ENCODE measurements at regions not wholly inside any gene's neighbourhood (a gene's known extent, or its start where the extent isn't known, plus 50 kb on each side); places are given as distances from the start of the nearest gene placed in this dataset.
"Not testable (repeated sequence)": the region's sequence is repeated elsewhere in the genome, so short reads cannot be mapped to it uniquely, and the experiment has no call there.

DNA sequence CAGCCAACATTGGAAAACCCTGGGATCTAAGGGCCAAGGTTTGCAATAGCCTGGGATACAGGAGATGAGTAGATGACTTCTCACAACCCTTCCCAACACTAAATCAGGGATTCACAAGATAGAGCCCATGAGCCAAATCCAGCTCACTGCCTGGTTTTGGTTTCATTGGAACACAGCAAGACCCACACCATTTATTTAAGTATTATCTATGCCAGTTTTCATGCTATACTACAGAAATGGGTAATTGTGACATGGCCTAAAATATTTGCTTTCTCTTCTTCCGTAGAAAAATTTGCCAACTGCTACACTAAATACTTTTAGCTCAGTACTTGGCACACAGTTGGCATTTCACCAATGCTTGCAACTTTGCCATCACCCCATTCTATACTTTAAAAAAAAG, 132.0 kb upstream of the LMCD1 start:
- no peak for DNase-seq

- no peak for DNase-seq
Measured at GRCh38 chr3:8371085-8371551, 130.5 kb upstream of the LMCD1 start.

DNA sequence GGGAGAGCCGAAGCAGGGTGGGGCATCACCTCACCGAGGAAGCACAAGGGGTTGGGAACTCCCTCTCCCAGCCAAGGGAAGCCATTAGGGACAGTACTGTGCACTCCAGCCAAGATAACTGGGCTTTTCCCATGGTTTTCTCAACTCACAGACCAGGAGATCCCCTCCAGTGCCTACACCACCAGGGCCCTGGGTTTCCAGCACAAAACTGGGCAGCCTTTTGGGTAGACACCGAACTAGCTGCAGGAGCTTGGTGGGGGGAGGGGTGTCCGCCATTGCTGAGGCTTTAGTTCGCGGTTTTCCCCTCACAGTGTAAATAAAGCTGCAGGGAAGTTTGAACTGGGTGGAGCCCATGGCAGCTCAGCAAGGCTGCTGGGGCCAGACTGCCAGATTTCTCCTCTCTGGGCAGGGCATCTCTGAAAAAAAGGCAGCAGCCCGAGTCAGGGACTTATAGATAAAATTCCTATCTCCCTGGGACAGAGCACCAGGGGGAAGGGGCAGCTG, 129.6 kb upstream of the LMCD1 start:
- DNase-seq, result no peak

DNA sequence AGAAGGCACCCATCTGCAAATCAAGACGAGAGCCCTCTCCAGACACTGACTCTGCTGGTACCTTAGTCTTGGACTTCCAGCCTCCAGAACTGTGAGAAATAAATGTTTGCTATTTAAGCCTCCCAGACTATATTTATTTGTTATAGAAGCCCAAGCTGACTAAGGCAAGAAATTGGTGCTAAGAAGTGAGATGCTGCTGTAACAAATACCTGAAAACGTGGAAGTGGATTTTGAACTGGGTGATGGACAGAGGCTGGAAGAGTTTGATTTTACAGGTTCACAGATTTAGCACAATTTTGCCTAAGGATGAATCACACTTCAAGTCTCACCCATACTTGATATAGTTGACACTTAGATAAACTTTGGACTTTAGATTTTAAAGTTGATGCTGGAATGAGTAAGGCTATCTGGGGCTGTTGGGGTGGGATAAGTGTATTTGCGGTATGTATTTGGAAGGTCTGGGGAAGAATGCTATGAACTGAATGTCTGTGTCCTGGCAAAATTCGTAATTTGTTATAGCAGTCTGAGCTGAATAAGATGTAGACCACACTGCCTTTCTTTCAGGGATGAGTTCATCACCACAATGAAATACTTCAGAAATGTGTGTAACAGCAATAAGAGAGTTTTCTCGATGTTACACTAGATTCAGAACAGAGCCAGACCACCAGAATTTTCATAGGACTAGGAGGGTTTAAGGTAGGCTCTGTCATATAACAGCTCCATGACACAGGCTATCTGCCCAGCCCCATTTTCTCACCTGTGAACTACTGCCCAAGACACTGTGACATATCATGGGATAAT, 120.5 kb upstream of the LMCD1 start:
- DNase-seq, result no peak

DNA sequence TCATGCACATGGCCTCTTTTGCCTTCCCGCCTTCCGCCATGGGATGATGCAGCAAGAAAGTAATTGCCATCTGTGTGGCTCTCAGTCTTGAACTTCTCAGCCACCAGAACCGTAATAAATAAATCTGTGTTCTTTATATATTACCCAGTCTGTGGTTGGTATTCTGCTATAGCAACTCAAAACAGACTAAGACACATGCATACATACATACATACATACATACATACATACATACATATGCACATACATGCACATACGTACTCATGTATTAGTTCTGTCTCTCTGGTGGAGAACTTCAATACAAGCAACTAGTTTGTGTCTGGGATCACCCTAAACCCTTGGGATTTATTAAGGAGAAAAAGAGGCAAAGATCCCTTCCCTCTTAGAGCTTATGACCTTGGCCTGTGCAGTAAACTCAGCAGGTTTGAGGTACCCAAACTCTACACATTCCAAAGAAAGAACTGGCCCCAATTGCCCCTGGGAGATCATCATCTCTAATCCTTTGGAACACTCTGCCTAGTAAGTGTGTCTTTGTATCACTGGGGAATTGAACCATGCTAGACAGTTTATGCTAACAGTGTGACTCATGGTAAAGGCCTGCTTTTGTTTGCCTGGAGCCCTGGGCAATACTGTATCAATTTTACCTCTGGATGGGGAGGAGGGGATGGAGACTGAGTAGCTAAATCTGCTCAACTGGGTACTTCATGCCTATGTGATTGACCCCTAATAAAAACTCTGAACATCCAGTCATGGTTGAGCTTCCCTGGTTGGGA, 115.6 kb upstream of the LMCD1 start:
- DNase-seq, result no peak

GRCh38 chr3:8387571-8387970, 114.1 kb upstream of the LMCD1 start:
- no peak for DNase-seq

- no peak for DNase-seq
Measured at GRCh38 chr3:8399686-8400085, 101.9 kb upstream of the LMCD1 start.

GRCh38 chr3:8400911-8401310, 100.7 kb upstream of the LMCD1 start:
- DNase-seq, result no peak

- DNase-seq, result no peak
Measured at GRCh38 chr3:8403996-8404395, 97.6 kb upstream of the LMCD1 start.

DNA sequence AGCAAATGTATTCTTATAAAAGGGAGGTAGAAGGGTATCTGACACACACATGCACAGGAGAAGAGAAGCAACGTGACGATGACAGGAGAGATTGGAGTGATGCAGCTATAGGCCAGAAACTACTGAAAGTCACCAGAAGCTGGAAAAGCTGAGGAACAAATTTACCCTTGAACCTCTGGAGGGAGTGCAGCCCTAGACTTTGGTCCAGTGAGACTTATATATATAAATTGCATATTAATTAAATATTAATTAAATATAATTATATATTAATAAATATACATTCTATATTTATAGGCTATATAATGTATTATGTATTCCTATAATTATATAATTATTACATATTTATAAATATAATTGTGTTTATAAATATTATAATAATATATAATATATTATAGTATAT, 96.5 kb upstream of the LMCD1 start:
- DNase-seq, result no peak

- DNase-seq, result no peak
Measured at GRCh38 chr3:8406479-8406878, 95.1 kb upstream of the LMCD1 start.

- no peak for DNase-seq
Measured at GRCh38 chr3:8413337-8413926, 88.2 kb upstream of the LMCD1 start.

GRCh38 chr3:8416965-8417364, 84.7 kb upstream of the LMCD1 start:
- no peak for DNase-seq

DNA sequence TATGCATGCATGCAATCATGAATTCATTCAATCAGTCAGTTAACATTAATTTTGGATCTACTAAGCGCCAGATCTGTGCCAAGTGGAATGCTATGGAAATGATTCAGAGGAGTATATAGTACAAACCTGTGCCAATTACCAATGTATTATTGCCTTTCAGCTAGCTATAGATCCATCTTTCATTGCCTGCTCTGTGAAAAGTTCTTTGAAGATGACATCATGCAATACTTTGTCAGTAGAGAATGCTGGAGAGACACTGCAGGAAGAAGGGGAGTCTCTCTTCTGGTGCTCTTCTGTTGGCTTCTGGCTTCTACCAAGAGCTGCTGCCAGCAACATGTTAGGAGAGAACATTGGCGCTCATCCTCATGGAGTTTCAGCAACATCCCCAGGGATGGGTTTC, 81.0 kb upstream of the LMCD1 start:
- no peak for DNase-seq

DNA sequence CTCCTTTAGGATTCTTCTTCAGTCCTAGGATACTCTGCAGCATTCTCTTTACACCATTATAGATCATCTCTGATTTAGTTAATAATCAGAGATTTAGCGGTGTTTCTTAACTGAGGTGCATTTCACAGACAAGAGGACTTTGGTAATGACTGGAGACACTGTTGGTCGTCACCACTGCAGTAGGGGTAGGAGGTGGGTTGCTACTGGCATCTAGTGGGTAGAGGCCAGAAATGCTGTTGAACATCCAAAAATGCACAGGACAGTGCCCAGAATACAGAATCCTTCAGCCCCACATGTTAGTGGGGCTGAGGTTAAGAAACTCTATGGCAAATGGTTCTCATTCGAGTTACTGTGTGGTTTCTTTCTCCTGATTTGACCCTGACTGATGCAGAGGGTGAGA, 80.4 kb upstream of the LMCD1 start:
- no peak for DNase-seq

- DNase-seq, result no peak
Measured at GRCh38 chr3:8421711-8422110, 79.9 kb upstream of the LMCD1 start.

DNA sequence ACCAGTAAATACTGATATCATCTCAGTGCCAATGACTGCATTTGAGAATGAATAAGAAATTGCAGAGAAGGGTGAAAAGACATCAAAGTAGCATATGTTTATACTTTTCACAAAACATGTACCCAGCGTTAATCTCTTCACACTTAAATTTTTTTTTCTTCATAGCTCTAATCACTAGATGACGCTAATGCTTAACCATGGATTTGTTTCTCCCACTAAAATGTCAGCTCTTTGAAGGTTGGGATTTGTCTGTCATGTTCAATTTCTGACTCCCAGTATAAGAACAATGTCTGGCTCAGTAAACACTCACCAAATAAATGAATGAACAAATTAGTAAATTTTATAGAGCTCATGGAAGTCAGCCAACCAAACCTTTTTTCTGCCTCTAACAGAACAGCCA, 78.3 kb upstream of the LMCD1 start:
- DNase-seq, result no peak

- DNase-seq, result no peak
Measured at GRCh38 chr3:8424281-8424680, 77.3 kb upstream of the LMCD1 start.

- DNase-seq, result no peak
Measured at GRCh38 chr3:8436661-8437287, 64.8 kb upstream of the LMCD1 start.

GRCh38 chr3:8438507-8439079, 63.0 kb upstream of the LMCD1 start:
- DNase-seq, result no peak

DNA sequence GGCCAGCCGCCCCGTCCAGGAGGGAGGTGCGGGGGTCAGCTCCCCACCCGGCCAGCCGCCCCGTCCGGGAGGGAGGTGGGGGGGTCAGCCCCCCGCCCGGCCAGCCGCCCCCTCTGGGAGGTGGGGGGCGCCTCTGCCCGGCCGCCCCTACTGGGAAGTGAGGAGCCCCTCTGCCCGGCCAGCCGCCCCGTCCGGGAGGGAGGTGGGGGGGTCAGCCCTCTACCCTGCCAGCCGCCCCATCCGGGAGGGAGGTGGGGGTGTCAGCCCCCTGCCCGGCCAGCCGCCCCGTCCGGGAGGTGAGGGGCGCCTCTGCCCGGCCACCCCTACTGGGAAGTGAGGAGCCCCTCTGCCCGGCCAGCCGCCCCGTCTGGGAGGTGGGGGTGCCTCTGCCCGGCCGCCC, 61.5 kb upstream of the LMCD1 start:
- DNase-seq, result not testable (repeated sequence)

GRCh38 chr3:8441969-8442559, 59.6 kb upstream of the LMCD1 start:
- no peak for DNase-seq

Measured in activated naive CD4-positive, alpha-beta T cell treated with anti-CD3 and anti-CD28 coated beads, Interleukin-2, amount 50 U/mL, for 16 hours (primary cell).